ENCODE measurements at regions not wholly inside any gene's neighbourhood (a gene's known extent, or its start where the extent isn't known, plus 50 kb on each side); places are given as distances from the start of the nearest gene placed in this dataset.
"Not testable (repeated sequence)": the region's sequence is repeated elsewhere in the genome, so short reads cannot be mapped to it uniquely, and the experiment has no call there.

DNA sequence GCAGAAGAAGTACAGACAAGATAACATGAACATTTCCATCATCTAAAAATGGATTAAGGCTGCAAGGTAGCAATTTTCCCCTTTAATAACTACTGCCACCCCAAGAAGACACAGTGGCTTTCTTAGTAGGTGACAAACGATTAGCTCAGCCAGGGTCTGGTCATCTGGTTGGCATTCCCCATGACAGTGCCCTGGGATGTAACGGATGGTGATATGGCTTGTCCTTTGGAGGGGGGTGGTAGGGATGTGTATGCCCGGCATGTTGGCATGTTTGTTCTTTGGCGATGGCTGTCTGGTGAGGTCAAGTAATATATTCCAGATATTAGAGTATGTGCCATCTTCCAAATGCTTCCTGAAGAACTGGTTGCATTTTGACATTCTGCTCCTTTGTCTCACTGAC, 135.6 kb upstream of the ZNF536 start:
- no peak for DNase-seq (ENCODE audit: low read depth)

DNA sequence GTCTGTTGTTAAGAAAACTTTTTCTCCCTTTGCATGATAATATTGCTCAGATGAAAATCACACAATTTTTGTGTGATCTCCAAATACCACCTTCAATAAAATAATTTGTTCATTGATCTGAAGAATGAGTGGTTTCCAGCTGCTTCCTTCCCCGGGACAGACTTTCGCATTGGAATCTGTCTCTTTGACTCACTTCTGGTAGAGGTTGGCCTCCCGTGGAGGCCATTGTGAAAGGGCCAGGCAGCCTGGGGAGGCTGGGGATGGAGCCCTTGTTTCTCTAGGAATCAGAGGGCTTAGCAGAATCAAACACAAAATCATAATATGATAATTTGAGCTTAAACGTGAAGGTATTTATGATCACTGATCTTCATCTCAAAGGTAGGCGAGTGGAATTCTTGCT, 135.0 kb upstream of the ZNF536 start:
- no peak for DNase-seq (ENCODE audit: low read depth)

- no peak for DNase-seq (ENCODE audit: low read depth)
Measured at GRCh38 chr19:30240904-30241695, 131.1 kb upstream of the ZNF536 start.

DNA sequence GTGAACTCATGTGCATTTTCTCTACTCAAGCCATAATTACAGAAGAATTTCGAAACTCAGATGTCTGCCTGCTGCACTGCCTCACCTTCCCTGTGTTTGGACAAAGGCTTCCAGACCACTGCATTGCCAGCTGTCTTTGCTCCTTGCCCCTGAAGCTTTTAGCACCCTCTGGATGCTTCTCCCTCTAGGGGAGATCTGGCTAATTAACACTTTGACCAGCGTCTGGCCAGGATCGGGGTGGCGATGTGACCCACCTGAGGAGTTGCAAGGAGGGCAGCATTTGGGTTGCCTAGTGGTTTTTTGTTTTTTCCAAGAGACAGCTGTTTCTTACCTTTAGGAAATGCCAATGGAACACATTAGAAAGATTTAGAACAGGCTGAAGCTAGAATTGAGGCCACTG, 127.7 kb upstream of the ZNF536 start:
- no peak for DNase-seq (ENCODE audit: low read depth)

GRCh38 chr19:30245401-30246039, 126.7 kb upstream of the ZNF536 start:
- no peak for DNase-seq (ENCODE audit: low read depth)

- DNase-seq (ENCODE audit: low read depth) = no peak
Measured at GRCh38 chr19:30249911-30250310, 122.3 kb upstream of the ZNF536 start.

GRCh38 chr19:30252214-30252613, 120.0 kb upstream of the ZNF536 start:
- no peak for DNase-seq (ENCODE audit: low read depth)

DNA sequence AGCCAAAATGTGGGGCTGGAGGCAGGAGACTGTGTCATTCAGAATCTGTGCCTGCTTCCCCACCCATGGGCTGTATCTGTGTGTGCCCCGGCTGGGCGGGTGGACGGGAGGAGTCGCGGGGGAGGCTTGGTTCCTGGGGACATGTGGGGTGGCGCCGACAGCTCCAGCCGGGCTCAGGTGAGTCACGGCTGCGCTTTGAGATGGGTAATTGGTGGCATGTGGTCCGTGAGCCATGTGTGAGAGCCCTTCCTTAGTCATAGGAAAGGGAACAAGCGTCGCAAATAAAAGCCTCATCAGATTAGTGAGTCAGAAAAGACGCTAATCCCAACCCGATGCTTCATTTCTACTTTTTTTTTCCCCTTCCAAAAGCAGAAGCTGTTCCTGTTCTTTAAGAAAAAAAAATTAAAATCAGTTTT, 118.6 kb upstream of the ZNF536 start:
- DNase-seq (ENCODE audit: low read depth) = no peak

DNA sequence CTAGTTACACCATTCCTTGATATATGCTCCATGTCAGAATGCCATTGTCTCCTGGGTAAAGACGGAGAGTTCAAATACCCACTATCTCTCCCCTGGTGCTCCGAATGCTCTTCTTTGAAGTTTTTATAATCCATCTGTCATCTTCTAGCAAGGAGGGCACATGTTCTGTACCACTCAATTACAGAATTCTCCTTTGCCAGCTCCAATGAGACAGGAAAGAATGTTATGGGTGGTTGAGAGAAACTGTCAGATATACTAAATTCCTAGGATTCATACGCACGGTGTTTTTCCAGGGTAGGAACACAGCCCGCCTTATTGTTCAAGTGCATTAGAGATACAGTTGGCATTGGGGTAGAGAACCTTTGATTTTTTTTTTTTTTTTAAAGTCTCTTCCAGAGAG, 118.0 kb upstream of the ZNF536 start:
- DNase-seq (ENCODE audit: low read depth) = no peak

DNA sequence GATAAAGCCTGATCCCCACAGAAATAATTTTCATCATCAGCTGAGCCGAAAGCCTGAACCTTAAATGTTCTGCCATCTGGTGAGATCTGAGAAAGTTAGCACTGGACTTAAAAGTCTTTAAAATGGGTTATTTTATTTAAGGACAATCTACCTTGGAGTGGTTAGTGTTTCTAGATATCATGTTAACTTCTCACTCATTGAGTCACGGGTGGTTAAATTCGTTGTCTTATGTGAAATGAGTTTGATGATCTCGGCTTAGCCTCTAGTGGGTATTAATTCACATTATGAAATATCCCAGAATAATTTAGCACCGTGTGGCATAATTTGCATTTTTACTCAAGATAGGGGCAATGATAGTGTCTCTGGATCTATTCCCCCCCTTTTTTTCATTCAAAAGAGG, 117.4 kb upstream of the ZNF536 start:
- DNase-seq (ENCODE audit: low read depth) = no peak

DNA sequence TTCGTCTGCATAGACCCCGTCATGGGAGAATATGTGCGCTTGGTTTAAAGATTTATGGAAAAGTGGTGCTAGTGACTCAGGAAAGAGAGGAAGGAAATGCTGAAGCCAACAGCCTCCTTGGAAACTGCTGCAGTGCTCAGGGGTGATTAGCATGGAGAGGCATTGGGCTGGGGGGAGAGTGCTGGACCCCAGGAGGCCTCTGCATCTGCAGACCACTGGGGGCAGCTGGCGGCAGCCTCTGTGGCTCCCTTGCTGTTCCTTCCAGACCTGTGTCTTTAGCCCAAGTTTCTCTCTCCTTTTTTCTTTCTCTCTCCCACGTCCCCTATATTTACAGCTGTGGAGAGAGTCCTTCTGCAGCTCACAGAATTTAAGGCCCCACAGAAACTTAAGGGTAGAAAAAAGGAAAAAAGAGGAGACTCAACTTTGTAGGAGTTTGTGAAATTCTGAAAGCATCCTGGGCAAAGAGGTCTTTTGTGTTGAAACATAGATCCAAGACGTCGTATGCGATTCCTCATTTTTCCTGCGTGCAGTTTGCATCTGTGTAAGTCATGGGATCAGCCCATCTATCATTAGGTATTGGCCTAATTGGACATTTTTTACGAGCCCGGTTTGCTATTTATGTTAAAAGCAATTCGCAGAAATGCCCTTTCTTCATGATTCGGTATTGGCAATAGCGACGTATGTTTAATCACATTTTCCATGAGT, 116.2 kb upstream of the ZNF536 start:
- DNase-seq (ENCODE audit: low read depth) = no peak

DNA sequence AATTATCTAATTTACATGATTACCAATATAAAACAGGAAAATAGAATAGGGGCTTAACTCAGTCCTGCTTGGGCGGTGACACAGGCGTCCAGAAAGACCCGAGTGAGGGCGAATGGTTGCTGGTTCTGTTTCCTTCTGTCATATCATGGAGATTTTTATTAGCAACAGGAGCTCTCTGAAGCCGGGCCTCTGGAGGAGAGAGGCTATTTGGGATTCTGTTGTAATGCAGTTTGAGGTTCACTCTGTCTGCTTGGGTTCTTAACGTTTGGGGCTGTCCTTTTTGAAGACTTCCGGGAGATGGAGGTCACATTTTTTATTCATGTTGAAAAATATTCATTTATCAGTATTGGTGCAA, 115.7 kb upstream of the ZNF536 start:
- no peak for DNase-seq (ENCODE audit: low read depth)

- DNase-seq (ENCODE audit: low read depth) = no peak
Measured at GRCh38 chr19:30263830-30264381, 108.3 kb upstream of the ZNF536 start.

DNA sequence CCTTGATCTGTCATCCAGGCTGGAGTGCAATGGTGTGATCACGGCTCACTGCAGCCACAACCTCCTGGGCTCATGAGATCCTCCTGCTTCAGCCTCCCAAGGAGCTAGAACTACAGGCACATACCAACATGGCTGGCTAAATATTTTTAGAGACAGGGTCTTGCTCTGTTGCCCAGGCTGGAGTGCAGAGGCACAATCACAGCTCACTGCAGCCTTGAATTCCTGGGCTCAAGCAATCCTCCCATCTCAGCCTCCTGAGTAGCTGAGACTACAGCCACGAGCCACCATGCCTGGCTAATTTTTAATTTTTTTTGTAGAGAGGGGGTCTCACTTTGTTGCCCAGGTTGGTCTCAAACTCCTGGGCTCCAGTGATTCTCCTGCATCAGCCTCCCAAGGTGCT, 106.3 kb upstream of the ZNF536 start:
- not testable (repeated sequence) for DNase-seq (ENCODE audit: low read depth)

GRCh38 chr19:30266687-30267086, 105.5 kb upstream of the ZNF536 start:
- no peak for DNase-seq (ENCODE audit: low read depth)

DNA sequence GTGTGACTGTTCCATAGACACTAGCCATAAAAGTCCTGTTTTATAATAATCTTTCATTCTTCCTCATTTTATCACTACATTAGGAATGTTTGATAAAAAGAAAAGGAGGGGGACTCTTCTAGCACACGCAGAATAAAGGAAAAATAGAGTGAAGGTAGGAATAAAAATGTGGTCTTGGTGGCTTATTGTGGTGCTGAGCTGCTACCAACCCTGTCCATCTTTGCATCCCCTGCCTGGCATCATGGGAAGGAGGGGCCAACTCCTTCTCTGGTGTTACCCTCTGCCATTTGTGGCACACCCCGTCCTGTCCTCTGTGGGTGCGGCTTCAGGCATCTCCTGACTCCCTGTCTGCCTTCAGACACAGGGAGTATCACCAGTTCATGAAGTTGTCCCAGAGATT, 104.9 kb upstream of the ZNF536 start:
- DNase-seq (ENCODE audit: low read depth) = no peak

GRCh38 chr19:30268601-30269000, 103.6 kb upstream of the ZNF536 start:
- DNase-seq (ENCODE audit: low read depth) = no peak

DNA sequence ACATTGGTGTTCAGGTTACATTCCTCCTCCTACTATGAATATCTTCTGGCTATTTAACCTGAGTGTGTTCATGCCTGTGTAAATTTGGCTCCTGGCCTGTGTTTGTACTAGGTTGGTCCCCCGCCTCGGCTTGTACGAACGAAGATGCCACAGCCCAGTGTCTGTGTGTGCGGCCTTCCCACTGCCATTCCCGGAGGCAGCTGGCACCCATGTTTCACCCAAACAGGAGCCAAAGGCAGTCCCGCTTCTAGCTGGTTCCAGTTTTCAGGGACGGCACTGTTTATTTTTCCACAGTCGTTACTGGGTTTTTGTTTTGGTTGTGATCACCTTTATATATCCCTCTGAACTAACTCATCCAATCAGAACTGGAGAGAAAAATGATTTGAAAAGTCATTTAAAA, 102.5 kb upstream of the ZNF536 start:
- no peak for DNase-seq (ENCODE audit: low read depth)

GRCh38 chr19:30271816-30272215, 100.4 kb upstream of the ZNF536 start:
- DNase-seq (ENCODE audit: low read depth) = no peak

DNA sequence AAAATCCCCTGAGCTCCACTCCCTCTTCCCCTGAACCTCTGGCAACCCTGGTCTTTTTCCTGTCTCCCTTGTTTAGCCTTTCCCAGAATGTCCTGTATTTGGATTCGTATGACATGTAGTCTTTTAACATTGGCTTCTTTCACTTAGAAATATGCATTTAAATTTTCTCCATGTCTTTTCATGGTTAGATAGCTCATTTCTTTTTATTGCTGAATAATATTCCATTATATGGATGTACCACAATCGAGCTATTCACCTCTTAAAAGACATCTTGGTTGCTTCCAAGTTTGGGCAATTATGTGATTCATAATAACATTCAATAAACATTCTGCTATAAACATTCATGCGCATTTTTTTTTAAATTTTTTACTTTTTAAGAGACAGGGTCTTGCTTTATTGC, 99.6 kb upstream of the ZNF536 start:
- DNase-seq (ENCODE audit: low read depth) = no peak

DNA sequence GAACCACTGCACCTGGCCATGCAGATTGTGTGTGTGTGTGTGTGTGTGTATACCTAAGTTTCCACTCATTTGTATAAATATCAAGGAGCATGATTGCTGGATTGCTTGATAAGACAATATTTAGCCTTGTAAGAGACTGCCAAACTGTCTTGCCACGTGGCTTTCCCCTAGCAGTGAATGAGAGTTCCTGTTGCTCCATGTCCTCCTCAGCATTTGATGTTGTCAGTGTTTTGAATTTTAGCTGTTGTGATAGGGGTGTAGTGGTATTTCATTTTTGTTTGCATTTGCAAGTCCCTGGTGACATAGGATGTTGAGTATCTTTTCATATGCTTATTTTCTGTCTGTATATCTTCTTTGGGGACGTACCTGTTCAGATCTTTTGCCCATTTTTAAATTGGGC, 99.0 kb upstream of the ZNF536 start:
- DNase-seq (ENCODE audit: low read depth) = no peak

DNA sequence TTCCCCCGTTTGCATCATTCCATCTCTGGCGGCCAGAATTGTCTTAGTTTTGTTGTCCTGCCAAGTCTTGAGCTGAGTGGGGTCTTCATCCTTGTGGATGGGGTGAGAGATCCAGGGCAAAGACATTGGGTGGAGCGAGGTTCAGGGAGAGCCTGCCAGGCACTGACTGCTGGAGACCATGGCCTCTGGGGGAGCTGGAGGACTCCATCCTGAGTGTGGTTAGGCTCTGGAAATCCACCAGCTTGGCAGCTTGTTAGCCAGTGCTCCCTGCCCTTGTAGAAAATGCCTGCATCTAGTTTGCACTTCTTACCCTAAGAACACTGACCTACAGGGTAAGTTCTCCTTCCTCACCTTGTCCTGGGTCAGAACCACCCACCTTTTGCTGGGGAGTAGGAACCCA, 97.2 kb upstream of the ZNF536 start:
- DNase-seq (ENCODE audit: low read depth) = no peak

Measured in T follicular helper cell (primary cell).